HG02852 (cell line): ENCODE measurements at regions not wholly inside any gene's neighbourhood (a gene's known extent, or its start where the extent isn't known, plus 50 kb on each side); places are given as distances from the start of the nearest gene placed in this dataset.

Experiments
- ATAC-seq: cut with Tn5 transposase; IDR thresholded peaks from one replicate; pipeline ENCODE4 v1.9.1; 2021; ENCODE audit warnings: mild to moderate bottlenecking, moderate library complexity; ENCODE audit not compliant: unreplicated experiment

GRCh38 chr5:153881687-153882086, 157.0 kb downstream of the FAM114A2 start:
- ATAC-seq, result no peak

GRCh38 chr5:153880106-153880505, 158.6 kb downstream of the FAM114A2 start:
- ATAC-seq, result no peak

DNA sequence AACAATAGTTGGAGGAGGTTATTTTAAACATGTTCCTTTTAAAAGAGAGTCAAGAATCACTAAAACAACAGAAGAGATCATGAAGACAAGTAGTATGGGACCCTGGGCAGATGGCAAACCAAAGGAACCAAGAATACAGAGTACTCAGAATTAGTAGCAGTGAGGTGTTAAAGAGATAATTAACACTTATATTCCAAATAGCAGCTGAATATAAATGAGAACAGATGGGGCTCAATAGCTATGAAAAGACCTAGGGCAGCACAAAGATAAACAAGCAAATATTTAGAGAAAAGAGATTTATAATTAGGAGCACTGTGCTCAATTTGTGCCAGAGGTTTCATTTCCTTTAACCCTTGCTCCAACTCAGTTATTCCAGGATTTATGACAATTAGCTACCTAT, 159.1 kb downstream of the FAM114A2 start:
- ATAC-seq, result no peak

DNA sequence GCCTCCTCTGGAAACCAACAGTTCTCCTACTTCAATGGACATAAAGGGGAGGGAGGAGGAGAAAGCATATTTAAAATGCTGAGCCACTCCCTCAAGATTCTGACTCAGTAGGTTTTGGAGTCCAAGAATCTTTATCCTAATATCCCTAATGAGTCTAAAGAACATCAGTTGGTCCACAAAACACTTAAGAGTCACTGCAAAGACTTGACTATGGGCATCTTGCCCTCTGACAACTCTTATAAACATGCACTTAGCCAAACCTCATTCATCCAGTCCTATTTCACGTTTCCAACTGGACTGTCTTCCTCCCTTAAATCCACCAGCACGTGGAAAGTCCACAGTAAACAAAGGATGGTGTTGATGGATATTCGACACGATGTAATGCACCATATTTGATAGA, 172.5 kb downstream of the FAM114A2 start:
- no peak for ATAC-seq

- ATAC-seq, result no peak
Observed at GRCh38 chr5:153865016-153865415, 173.7 kb downstream of the FAM114A2 start.

- ATAC-seq, result no peak
Observed at GRCh38 chr5:153863951-153864350, 174.8 kb downstream of the FAM114A2 start.
